ENCODE measurements at regions not wholly inside any gene's neighbourhood (a gene's known extent, or its start where the extent isn't known, plus 50 kb on each side); places are given as distances from the start of the nearest gene placed in this dataset.
A peak's percentile ranks its signal among the peaks of the same experiment; 100 is the strongest.
"Not testable (repeated sequence)": the region's sequence is repeated elsewhere in the genome, so short reads cannot be mapped to it uniquely, and the experiment has no call there.

GRCh38 chr12:124471828-124472227, 95.6 kb downstream of the NCOR2 start:
- no peak for DNase-seq

GRCh38 chr12:124470806-124471205, 96.6 kb downstream of the NCOR2 start:
- no peak for DNase-seq

- no peak for DNase-seq
These were observed 97.3 kb downstream of the NCOR2 start for GRCh38 chr12:124470139-124470538.

GRCh38 chr12:124469193-124469888, 98.1 kb downstream of the NCOR2 start:
- DNase-seq, result no peak

- not testable (repeated sequence) for DNase-seq
These were observed 99.9 kb downstream of the NCOR2 start for GRCh38 chr12:124467549-124467948.

- DNase-seq, result no peak
These were observed 100.9 kb downstream of the NCOR2 start for GRCh38 chr12:124466216-124467128.

- no peak for DNase-seq
These were observed 101.9 kb downstream of the NCOR2 start for GRCh38 chr12:124465473-124465872.

GRCh38 chr12:124464830-124465229, 102.6 kb downstream of the NCOR2 start:
- DNase-seq, result no peak

- no peak for DNase-seq
These were observed 103.3 kb downstream of the NCOR2 start for GRCh38 chr12:124464062-124464461.

GRCh38 chr12:124463341-124463921, 104.0 kb downstream of the NCOR2 start:
- DNase-seq, result peak; percentile 57

- DNase-seq, result no peak
These were observed 104.7 kb downstream of the NCOR2 start for GRCh38 chr12:124462750-124463149.

GRCh38 chr12:124461851-124462623, 105.4 kb downstream of the NCOR2 start:
- no peak for DNase-seq

GRCh38 chr12:124461241-124461673, 106.2 kb downstream of the NCOR2 start:
- no peak for DNase-seq

GRCh38 chr12:124460771-124461170, 106.6 kb downstream of the NCOR2 start:
- DNase-seq, result no peak

GRCh38 chr12:124459852-124460645, 107.4 kb downstream of the NCOR2 start:
- no peak for DNase-seq

GRCh38 chr12:124458992-124459851, 108.2 kb downstream of the NCOR2 start:
- no peak for DNase-seq

- DNase-seq, result no peak
These were observed 109.0 kb downstream of the NCOR2 start for GRCh38 chr12:124458220-124458991.

GRCh38 chr12:124457287-124458219, 109.9 kb downstream of the NCOR2 start:
- DNase-seq, result no peak

- DNase-seq, result no peak
These were observed 110.7 kb downstream of the NCOR2 start for GRCh38 chr12:124456652-124457152.
